Adrenal gland (tissue), 9 donors: ENCODE measurements at regions not wholly inside any gene's neighbourhood (a gene's known extent, or its start where the extent isn't known, plus 50 kb on each side); places are given as distances from the start of the nearest gene placed in this dataset.

Source experiments
- DNase-seq, 7 donors: peaks; one replicate each; pipeline ENCODE4 v3.0.0-alpha.2; 2019 to 2020
- H3K27ac ChIP-seq, 5 donors: fragments of 200-600 bp; sonication (generic) in 4 of 5; 1 replicate in 3 of 5; 2 replicates in 2 of 5; pipeline versions ENCODE4 v1.5.1 to v1.8.0; 2016 to 2020; ENCODE audit warnings: mild to moderate bottlenecking in 1 of 5
- H3K27me3 ChIP-seq: fragments of 200-600 bp; 2 replicates; pipeline ENCODE4 v1.8.0; 2021
- H3K36me3 ChIP-seq, 2 donors: fragments of 200-600 bp; replicated peaks in 1 of 2; 1 replicate in 1 of 2; 2 replicates in 1 of 2; pipeline versions ENCODE4 v1.5.1 to v1.8.0; 2018 to 2022
- H3K4me1 ChIP-seq, 2 donors: fragments of 200-600 bp; replicated peaks in 1 of 2; 1 replicate in 1 of 2; 2 replicates in 1 of 2; pipeline versions ENCODE4 v1.5.1 to v1.8.0; 2018 to 2021
- H3K4me3 ChIP-seq, 4 donors: fragments of 200-600 bp; sonication (generic) in 3 of 4; one replicate each; pipeline ENCODE4 v1.5.1; 2016 to 2018
- H3K9me3 ChIP-seq, 3 donors: fragments of 200-600 bp; sonication (generic) in 1 of 3; replicated peaks in 1 of 3; 1 replicate in 2 of 3; 2 replicates in 1 of 3; pipeline versions ENCODE4 v1.5.1 to v1.8.0; 2016 to 2021
- POLR2A ChIP-seq, 2 donors: fragments of 450-650 bp; IDR thresholded peaks; one replicate each; pipeline ENCODE4 v1.6.1; 2017; ENCODE audit warnings: antibody characterized with exemption in 2 of 2, mild to moderate bottlenecking in 2 of 2, moderate library complexity in 1 of 2
- WGBS, 4 donors: extraction: QIAGEN DNeasy Blood & Tissue Kit in 2 of 4; methylation state at CpG; one replicate each; pipeline versions ENCODE4 v1.1.5 to v1.1.7; 2013 to 2017; 5-methylcytosine and 5-hydroxymethylcytosine counted together
- intact Hi-C, 2 donors: fragments of 100-400 bp; cut with DNase I; formaldehyde crosslinking; loops; one replicate each; pipeline versions ENCODE4 v1.14.1 to v1.15.0; 2022 to 2023
- TF ChIP-seq, protein P1 (sequence below), 6 experiments: fragments of 450-650 bp in 4 of 6; fragments of 200-600 bp in 2 of 6; sonication (generic) in 1 of 6; IDR thresholded peaks; 1 replicate in 5 of 6; 2 replicates in 1 of 6; pipeline versions ENCODE4 v1.5.1 to v1.8.0; 2016 to 2021; ENCODE audit warnings: antibody characterized with exemption in 6 of 6, mild to moderate bottlenecking in 2 of 6, moderate library complexity in 1 of 6
- donor health status: healthy with polysubstance abuse.
- donor health status: Bipolar disorder and iron deficiency.
- donor health status: DM: yes; HTN: yes; CAD: no.
- donor health status: DM: no; HTN: no; CAD: no.
- donor health status: DM: no; HTN: no; CAD: no.

DNA sequence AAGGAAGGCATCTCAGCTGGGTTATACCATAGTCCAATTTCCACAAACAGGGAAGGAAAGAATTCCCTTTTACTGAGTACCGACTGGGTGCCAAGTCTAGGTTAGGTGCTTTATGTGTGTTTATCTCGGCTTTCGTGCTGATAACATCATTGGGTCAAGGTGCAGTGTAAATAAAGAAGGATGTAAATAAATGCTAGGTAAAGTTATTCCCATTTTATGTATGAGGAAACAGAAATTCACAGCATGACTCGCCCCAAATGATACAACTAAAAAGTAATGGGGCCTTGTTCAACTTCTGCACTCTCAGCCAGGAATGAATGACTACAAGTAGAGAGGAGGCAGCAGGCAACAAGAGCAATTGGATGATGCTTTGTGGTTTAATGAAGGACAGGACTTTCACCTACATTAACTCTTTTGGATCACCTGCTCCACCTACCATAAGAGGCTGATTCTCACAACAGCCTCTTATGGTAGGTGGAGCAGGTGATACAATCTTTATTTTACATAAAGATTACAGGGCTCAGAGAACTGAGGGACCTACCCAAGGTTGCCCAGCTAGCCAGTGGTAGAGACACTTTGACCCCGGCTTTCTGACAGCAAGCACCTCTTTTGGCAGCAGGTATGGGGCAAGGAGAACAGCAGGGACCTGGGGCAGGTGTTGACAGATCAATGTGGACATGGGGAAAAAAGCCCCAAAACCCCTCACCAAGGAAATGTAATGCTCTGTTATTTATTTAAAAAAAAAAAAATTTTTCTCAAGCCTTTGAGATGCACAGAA, 213.4 kb upstream of the NUDT4 start:
- no peak for DNase-seq
- no peaks in the 10 kb centered on the region for H3K9me3 ChIP-seq
- no peaks in the 10 kb centered on the region for H3K36me3 ChIP-seq
- peaks cover 0 to 3% of the 10 kb centered on the region in 2 donors for H3K4me1 ChIP-seq
- TF ChIP-seq, protein P1, sequence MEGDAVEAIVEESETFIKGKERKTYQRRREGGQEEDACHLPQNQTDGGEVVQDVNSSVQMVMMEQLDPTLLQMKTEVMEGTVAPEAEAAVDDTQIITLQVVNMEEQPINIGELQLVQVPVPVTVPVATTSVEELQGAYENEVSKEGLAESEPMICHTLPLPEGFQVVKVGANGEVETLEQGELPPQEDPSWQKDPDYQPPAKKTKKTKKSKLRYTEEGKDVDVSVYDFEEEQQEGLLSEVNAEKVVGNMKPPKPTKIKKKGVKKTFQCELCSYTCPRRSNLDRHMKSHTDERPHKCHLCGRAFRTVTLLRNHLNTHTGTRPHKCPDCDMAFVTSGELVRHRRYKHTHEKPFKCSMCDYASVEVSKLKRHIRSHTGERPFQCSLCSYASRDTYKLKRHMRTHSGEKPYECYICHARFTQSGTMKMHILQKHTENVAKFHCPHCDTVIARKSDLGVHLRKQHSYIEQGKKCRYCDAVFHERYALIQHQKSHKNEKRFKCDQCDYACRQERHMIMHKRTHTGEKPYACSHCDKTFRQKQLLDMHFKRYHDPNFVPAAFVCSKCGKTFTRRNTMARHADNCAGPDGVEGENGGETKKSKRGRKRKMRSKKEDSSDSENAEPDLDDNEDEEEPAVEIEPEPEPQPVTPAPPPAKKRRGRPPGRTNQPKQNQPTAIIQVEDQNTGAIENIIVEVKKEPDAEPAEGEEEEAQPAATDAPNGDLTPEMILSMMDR (IDR thresholded peaks at IDR 0.05): no peak
- TF ChIP-seq POLR2A (IDR thresholded peaks at IDR 0.05): no peak
- H3K27ac ChIP-seq: no peak overlapping the region
- H3K4me3 ChIP-seq: no peak overlapping the region
- intact Hi-C loops: loop anchor here in 1 of 2 donors (10.0 kb wide), 1 partner anchor 169 kb away; no protein-coding TSS in a partner anchor
- H3K27me3 ChIP-seq: no peaks in the 10 kb centered on the region
- 86 to 92% (median 88%) methylated on average over 5 of the region's 5 CpGs for WGBS, 4 donors

DNA sequence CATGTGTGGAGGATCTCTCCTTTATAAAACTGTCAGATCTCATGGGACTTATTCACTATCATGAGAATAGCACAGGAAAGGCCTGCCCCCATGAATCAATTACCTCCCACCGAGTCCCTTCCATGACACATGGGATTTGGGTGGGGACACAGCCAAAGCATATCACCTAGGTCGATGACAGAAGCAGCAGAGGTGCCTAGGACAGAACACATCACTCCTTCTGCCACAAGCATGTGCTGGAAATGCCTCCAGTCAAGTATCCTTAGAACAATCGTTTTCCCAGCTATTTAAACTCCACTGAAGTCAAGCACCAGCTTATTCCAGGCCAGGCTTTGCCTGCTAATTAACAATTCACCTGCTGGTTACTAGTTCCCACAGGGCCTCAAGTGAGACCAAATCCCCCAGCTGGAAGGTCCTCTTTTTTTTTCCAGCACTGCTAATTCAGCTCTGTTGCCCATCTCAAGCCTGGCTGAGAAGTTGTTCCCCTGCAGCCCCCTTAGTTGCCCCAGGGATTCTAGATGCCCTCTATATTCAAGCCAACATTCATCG, 212.3 kb upstream of the NUDT4 start:
- no peak overlapping the region for H3K27ac ChIP-seq
- intact Hi-C loops: loop anchor here in 1 of 2 donors (10.0 kb wide), 1 partner anchor 171 kb away; no protein-coding TSS in a partner anchor
- no peaks in the 10 kb centered on the region for H3K36me3 ChIP-seq
- TF ChIP-seq POLR2A (IDR thresholded peaks at IDR 0.05): no peak
- TF ChIP-seq, protein P1 (IDR thresholded peaks at IDR 0.05): no peak
- no peaks in the 10 kb centered on the region for H3K27me3 ChIP-seq
- H3K9me3 ChIP-seq: no peaks in the 10 kb centered on the region
- no peak for DNase-seq
- no peak overlapping the region for H3K4me3 ChIP-seq
- 81 to 88% (median 85%) methylated on average over 4 of the region's 4 CpGs for WGBS, 4 donors
- peaks cover 0 to 3% of the 10 kb centered on the region in 2 donors for H3K4me1 ChIP-seq

DNA sequence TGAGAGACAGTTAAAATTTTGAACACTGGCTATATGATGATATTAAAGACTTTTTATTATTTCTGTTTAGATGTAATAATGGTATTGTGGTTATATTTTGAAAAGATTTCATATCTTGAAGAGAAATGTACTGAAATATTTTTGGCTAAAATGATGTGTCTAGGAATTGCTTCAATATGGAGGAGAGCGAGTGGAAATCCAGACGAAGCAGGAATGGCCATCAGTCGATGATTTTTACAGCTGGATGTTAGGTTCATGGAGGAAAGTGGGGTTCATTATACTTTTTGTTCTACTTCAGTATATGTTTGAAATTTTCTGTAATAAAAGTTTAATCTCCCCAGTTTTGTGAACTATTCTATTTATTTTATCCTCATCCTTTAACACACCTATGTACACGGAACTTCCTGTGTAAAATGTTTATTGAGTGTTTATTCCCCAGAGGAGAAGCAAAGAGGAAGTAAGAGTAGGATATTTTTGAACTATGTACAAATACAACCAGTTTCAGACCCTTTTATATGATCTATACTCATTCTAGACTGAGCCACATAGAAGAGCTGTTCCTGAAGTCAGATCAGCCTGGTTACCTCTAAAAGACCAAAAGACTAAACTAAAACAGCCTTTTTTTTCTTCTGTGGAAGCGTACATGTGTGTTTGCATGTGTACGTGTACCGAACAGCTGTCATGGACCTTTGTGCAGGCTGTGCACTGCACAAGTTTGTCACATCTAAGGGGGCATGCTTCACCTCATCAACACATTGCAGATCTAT, 211.0 kb upstream of the NUDT4 start:
- no peak overlapping the region for H3K27ac ChIP-seq
- no peaks in the 10 kb centered on the region for H3K36me3 ChIP-seq
- intact Hi-C loops: loop anchor here in 1 of 2 donors (10.0 kb wide), 1 partner anchor 172 kb away; no protein-coding TSS in a partner anchor
- H3K9me3 ChIP-seq: no peaks in the 10 kb centered on the region
- H3K27me3 ChIP-seq: no peaks in the 10 kb centered on the region
- WGBS, 4 donors: 90 to 95% (median 92%) methylated on average over 7 of the region's 7 CpGs
- no peak overlapping the region for H3K4me3 ChIP-seq
- H3K4me1 ChIP-seq: peaks cover 0 to 3% of the 10 kb centered on the region in 2 donors
- TF ChIP-seq POLR2A (IDR thresholded peaks at IDR 0.05): no peak
- TF ChIP-seq, protein P1 (IDR thresholded peaks at IDR 0.05): no peak
- DNase-seq: no peak

DNA sequence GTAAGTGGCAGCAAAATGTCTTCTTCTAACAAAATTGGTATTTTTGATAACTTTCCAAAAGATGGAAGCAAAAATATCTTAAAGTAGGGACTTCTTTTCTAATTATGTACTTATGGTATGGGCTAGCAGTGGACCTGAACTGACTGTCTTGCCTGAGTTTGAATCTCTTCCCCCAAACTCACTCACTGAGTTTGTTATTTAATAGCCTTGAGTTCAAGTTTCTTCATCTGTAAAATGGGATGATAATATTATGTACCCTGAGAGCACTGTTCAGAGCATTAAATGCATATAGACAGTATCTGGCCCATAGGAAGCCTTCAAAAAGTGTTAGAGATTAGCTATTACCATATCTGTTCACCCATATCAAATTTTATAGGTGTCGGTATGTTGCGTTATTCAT, 210.4 kb upstream of the NUDT4 start:
- no peak for TF ChIP-seq POLR2A (IDR thresholded peaks at IDR 0.05)
- TF ChIP-seq, protein P1 (IDR thresholded peaks at IDR 0.05): no peak
- WGBS, 4 donors: 56 to 70% (median 65%) methylated on average over 2 of the region's 2 CpGs
- intact Hi-C loops: loop anchor here in 1 of 2 donors (10.0 kb wide), 1 partner anchor 173 kb away; no protein-coding TSS in a partner anchor
- Histone ChIP-seq H3K4me3 (peak overlapping the region in 1 of 4 donors; percentile 58), H3K27me3 (no peaks in the 10 kb centered on the region), H3K9me3 (no peaks in the 10 kb centered on the region), H3K4me1 (peaks cover 0 to 3% of the 10 kb centered on the region in 2 donors), H3K27ac (no peak overlapping the region), H3K36me3 (no peaks in the 10 kb centered on the region)
- no peak for DNase-seq
